Fibroblast of skin of right biceps (primary cell): ENCODE measurements at regions not wholly inside any gene's neighbourhood (a gene's known extent, or its start where the extent isn't known, plus 50 kb on each side); places are given as distances from the start of the nearest gene placed in this dataset.
"Not testable (repeated sequence)": the region's sequence is repeated elsewhere in the genome, so short reads cannot be mapped to it uniquely, and the experiment has no call there.

Experiments
- DNase-seq: peaks from one replicate; pipeline ENCODE4 v3.0.0-alpha.2; 2013

DNA sequence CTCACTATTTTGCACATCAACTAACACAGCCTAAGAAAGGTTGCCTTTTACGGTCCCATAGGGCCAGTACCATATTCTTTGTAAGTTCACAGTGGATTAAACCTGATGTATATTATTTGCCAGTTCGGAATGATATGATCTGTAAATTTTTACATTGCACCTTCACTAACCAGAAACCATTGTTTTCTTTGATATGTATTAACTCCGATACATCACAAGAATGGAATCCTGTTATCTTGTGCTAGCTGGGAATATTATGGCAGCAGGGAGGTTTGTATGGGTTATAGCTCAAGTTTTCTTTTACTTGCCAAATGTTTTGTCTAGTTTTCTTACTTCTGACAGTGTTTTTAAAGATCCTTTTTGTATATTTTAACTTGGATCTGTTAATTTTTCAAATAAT lies 51.4 kb upstream of the S1PR1 start:
- DNase-seq, result peak; percentile 30

DNA sequence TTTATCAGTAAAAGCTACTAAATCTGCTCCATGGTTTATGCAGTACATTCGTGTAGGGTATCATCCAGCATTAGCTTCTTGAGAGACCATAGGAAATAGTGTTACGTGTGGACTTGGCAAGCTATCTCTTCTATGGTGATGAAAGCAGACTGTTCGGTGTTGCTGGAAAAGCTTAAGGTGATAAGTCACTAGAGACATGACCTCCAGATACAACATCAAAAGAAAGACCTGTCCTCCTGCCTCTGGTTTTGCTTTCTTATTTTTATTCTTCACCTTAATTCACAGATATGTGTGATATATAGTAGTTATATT lies 53.5 kb upstream of the S1PR1 start:
- peak; percentile 34 for DNase-seq

DNA sequence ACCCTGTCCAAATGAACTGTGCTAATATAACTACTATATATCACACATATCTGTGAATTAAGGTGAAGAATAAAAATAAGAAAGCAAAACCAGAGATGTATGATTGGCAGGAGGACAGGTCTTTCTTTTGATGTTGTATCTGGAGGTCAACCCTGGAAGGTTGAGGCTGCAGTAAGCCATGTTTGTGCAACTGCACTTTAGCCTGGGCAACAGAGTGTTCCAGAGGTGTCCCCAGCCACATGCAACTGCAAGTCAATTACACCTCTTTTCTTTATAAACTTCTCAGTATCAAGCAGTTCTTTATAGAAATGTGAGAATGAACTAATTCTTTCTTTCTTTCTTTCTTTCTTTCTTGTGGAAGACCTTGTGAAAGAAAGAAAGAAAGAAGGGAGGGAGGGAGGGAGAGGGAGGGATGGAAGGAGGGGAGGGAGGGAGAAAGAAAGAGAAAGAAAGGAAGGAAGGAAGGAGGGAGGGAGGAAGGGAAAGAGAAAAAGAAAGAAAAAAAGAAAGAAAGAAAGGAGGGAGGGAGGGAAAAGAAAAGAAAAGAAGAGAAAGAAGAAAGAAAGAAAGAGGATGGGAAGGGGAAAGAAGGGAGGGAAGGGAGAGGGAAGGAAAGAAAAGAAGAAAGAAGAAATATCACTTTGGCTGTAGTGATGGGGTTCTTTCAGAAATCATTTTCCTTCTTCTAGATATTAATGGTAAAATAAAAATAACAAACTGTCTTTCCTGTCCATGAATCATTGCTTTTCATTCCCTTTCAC lies 54.0 kb upstream of the S1PR1 start:
- DNase-seq, result no peak

DNA sequence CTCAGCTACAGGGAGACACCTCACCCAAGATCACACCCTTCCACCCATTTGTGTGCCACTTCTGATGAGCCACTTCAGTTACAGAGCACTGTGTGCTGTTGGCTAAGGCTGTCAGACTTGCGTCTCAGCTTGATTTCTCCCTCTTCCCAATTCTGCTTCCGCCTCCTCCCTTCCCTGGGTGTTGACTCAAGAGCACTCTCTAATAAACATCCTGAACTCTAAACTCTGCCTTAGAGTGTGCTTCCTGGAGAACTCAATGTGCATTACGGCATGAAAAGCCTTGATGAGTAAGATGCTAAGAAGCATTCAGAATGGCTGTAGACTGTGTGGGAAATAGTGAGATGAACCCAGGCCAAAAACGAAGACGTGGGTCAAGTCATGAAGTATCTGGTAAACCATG lies 54.9 kb upstream of the S1PR1 start:
- DNase-seq, result no peak

DNA sequence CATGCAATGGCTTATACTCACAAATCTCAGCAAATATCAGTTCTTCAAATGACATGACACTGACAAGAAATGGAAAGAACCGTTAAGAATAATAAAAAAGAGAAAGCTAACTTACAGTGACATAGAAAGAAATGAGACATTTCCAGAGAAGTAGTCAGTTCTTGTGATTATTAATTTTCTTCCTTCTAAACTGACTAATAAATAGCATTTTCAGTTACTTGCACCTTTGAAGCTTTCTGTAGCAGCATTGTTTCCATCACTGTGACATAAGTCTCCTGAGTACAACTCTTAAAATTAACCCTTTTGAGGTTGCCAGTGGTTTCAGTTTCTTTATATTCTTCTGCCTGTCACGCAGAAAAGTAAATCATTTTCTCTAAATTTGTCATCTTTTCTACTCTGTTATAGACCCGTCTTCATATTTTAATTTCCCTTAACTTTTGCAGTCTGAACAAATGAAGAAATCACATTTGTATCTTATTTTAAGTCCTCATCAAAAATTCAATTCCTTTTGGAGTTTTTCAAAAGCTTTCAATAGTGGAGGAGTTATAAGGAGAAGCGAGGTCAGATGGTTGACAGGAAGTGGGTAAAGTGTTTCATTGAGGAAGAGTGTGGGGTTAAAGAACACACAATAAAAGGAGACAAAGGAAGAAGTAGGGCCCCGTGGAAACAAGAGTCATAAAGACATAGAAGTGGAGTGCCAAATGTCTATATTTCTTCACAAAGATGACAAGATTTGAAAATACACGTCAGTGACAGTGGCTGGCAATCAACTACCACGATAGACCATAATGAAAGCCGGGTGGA lies 57.9 kb upstream of the S1PR1 start:
- DNase-seq, result no peak

DNA sequence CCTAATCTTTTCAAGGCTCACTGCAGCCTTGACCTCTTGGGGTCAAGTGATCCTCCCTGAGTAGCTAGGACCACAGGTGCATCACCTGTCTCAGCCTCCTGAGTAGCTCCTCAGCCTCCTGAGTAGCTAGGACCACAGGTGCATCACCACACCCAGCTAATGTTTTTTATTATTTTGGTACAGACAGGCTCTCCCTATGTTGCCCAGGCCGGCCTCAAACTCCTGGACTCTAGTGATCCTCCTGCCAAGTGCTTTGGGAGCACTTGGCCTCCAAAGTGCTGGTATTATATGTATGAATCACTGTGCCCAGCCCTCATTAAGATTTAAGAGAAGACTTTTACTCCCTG lies 58.5 kb upstream of the S1PR1 start:
- DNase-seq, result no peak

DNA sequence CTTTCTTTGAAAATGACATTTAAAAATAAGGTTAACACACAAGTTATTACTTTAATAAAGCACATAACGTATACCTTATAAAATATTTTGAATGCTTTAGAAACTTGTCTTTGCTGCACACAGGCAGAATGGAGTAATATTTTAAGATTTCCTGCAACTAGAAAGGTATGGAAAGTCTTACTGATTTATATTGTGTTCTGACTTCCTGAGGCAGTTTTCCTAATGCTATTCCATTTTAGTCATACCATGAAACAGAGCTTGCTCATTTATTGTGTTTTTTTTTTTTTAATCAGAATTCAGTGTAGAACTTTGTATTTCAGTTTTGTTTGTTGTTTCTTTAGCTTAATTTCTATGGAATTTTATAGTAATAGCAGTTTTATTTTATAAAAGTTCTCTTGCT lies 60.9 kb upstream of the S1PR1 start:
- DNase-seq, result peak; percentile 51

DNA sequence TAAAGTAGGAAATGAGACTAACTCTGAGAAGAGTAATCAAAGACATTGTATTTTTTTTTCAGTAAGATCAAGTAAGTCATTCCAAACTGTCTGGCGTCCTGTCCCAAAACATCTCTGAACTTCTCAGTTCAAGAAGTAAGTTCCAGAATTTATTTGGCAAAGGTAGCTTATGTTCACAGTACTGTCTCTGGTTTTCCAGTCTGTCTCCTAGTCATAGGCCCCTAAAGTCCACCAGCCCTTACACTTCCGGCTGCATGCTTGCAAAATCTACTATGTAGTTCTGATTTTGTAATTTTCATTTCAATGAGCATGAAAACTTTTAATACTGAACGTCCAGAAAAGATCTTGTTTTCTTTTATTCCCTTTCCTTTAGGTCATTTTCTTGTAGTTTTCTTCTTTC lies 61.4 kb upstream of the S1PR1 start:
- DNase-seq, result peak; percentile 31

DNA sequence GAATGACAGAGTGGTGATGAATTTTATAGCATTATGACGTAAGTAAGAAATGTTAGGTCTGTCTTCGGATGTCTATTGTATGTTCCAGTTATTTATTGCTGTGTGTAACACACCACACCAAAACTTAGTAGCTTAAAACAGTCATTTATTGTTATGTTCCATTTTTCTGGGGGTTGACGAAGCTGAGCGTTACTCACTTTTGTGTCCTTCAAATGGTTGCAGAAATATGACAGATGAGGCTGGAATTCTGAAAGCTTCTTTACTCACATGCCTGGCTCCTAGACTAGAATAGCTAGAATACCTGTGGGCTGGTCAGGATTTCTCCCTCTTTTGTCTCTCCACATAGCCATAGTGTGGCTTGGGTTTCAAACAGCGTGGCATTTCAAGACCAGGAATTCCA lies 62.1 kb upstream of the S1PR1 start:
- peak; percentile 98 for DNase-seq

DNA sequence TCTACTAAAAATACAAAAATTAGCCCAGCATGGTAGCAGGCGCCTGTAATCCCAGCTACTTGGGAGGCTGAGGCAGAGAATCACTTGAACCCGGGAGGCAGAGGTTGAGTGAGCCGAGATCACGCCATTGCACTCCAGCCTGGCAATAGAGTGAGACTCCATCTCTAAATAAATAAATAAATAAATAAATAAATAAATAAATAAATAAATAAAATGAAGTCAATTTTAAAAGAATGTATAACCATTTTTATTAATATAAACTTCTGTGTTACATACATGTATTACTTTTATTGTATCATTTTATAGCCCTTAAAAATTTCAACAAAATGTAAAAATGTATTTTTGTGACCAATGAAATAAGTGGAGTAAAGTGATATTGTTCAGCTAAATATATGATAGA lies 62.5 kb upstream of the S1PR1 start:
- DNase-seq, result not testable (repeated sequence)

DNA sequence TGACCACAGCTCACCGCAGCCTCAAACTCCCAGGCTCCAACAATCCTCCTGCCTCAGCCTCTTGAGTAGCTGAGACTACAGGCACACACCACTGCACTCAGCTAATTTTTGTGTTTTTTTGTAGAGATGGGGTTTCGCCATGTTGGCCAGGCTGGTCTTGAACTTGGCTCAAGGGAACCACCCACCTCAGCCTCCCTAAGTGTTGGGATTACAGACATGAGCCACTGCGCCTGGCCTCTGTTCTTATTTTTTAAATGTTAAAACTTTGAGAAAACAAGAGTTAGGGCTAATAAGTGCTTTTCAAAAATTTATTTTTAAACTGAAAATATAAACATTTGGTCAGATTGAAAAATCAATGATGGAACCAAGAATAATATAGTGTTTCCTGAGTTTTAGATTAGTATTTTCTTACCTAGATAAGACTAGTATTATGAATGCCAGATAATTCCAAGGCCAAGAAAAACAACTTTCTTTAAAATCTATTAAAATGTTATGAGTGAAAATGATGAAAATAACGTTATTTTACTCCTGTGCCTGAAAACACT lies 66.2 kb upstream of the S1PR1 start:
- DNase-seq, result no peak

DNA sequence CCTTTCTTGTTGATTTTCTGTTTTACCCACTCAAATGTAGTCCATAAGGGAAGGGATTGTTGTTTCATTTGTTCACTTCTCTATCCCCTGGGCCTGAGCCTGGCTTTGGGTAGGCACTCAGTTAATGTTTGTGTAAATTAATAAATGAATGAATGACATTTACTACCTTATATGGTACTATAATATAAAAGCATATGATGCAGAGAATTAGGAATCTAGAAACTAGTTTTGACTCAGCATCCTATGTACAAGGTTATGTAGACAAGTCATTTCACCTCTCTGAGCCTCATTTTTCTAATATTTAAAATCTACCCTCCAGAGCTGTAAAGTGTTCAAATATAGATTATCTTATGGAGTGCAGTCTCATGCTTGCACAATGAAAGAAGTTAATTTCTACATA lies 68.9 kb upstream of the S1PR1 start:
- peak; percentile 51 for DNase-seq

DNA sequence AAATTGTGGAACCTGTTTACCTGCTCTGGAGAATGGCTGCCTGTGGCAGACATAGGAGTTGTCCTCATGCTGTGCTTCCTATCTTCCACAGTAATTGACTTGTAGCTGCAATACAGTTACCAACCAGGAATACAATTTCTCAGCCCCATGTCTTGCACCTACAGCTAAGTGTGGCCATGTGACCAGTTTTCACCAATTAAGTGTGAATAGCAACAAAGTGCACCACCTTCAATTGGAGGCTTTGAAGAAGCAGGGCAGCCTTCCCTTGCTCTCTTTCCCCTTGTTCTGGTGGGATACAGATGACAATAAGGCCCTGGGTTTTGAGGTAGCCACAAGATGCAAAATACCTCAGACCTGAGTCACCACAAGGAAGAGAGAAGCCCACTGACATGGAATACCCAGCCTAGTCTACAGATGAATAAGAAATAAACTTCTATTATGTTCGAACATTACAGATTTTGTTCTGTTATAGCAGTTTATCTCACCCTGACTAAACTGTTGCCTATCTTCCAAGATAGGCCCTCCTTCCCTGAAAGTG lies 70.2 kb upstream of the S1PR1 start:
- DNase-seq, result peak; percentile 70

DNA sequence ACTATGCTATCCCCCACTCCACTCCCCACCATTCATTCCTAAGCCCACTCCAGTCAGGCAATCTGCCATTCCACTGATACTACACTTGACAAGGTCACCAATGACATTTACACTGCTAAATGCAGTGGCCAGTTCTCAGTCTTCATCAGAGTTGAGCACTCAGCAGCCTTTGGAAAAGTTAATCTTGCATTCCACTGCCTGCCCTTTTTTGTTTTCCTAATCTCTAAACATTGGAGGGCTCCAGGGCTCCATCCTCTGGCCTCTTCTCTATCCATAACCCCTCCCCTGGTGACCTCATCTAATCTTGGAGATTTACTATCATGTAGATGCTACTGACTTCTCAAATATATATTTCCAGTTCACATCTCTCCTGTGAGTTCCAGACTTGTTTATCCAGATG lies 70.9 kb upstream of the S1PR1 start:
- no peak for DNase-seq

DNA sequence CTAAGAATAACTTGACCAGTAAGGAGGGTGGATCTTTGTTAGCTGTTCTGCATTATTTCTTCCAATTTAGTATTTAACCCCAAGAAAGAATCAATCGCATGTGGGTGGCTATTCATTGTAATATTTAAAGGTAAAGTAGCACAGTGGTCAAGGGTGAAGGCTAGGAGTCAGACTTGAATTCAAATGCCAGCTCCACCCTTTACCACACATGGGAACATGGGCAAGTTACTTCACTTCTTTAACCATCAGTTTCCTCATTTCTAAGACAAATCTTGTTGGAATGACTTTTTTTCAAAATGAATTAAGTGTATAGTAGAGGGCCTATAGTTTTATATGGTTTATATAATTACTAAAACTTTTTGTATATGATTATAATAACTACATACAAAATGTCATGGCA lies 71.3 kb upstream of the S1PR1 start:
- no peak for DNase-seq

DNA sequence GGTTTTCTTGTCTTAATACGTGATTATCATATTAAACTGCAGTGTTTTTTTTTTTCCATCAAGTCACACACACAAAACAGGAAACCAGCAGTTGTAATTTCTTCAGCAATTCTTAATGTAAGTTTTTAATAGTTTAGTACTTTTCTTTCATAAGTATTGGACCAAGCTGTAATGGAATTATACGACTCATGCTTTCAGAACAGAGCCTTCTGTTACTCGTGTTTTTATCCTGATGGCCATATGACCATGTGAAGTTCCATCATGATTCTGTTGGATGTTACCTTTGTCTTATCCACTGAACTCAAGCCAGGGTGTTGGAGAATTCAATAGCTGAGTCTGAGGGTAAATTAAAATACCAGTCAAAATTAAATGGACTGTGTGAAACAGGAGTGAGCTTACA lies 72.0 kb upstream of the S1PR1 start:
- DNase-seq, result no peak

DNA sequence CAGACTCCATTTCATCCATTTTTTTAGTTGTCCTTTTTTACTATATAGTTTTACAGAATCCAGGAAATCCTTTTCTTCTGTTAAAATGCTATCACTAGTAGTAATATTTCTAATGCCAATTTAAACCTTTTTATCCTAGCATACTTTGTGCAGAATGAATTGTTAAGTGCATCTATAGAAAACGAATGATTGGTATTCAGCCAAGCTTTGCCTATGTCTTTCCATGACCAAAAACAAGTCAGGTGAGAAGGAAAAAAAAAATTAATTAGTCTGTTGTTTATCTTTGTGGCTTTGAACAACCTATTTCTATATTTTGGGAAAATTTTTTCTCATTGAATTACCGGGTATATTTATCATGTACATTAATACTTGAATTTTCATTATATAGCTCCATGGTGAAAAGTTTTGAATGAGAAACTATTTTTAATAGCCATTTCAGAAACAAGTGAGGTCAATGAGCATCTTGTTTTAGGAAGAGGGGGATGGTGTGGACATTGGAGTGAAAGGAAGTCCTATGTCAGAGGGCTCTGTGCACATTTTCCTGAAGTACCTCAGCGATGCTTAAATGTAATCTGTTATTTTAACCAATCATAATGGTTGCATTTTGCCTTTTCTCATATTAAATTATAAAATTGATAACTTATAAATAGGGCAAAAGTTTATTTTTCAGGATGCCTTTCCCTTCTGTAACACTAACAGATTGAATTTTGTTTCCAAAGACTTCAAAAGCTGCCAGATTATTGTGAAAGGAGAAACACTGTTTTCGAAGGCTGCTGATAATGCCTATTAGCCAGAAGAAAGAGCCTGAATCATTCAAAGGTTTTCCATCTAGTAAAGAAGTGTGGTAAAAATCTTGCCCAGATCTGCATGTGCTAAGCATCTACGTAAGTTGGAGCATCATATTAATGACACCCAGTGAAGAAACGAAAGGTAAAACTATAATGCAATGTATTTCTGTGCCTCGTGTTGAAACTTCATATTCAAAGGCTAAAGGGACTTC lies 73.8 kb upstream of the S1PR1 start:
- no peak for DNase-seq

DNA sequence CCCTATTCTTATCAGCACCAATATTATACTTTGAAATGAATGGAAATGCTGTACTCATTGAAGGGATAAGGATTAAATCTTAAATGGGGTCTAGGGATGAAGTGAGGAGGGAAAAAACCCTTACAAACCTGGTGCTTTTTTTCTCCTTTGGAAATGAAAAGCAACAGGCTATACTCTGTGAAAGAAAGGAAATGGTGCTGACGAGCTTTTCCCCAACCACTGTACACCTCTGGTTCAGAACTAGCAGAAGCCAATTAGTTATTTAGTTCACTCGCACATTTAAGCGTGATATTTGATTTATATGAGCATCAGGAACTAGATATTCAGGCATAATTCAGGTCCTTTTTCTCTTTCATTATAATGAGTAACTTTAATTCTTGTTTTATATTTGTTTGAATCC lies 74.5 kb upstream of the S1PR1 start:
- no peak for DNase-seq

DNA sequence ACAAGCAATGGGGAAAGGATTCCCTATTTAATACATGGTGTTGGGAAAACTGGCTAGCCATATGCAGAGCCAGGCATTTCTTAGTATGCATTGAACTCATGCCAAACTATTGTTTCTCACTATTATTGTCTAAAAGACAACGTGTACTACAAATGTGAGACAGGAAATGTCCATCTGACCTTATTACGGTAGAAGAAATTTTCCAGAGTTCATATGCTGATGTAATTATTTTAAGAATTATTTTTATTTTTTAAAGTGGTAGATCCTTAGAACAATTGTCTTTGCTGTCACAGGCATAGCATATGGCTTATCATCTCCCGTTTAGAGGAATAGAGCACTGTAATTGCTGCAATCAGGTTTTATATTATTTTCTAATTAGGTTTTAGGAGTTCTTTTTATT lies 75.2 kb upstream of the S1PR1 start:
- no peak for DNase-seq

DNA sequence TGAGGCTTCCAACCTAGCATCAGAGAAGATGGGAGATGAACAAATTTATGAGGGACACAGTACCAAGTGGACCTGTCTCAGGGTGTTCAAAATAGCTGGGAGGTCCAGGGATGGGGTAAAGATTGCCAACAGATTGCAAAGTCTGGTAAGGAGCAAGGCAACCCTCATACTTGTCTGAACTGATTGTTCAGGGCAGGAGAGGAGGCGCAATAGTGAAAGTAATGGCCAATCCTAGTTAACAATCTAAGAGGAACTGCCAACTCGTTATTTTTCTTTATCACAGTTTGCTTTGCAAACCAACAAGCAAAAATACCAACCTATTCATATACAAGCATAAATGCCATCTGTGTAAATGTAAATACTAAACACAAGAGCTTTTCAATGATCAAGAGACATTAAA lies 78.4 kb upstream of the S1PR1 start:
- no peak for DNase-seq

DNA sequence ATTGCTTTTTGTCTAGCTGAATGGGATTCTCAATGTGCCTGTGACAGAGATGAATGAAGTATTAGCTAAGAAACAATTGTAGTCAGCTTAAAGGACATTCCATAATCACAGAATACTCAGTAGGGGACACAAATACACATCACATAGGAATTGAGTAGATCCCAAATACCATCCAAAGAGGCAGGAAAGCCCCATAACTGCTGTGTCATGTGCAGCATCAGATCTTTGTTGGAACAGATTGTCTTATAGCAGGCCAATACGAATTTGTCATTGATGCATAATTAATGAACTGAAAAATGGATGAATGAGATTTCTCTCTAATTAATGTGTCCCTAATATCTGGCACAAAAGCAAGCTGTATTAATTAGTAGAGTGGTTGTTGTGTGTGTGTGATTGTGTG lies 82.3 kb upstream of the S1PR1 start:
- DNase-seq, result peak; percentile 62

DNA sequence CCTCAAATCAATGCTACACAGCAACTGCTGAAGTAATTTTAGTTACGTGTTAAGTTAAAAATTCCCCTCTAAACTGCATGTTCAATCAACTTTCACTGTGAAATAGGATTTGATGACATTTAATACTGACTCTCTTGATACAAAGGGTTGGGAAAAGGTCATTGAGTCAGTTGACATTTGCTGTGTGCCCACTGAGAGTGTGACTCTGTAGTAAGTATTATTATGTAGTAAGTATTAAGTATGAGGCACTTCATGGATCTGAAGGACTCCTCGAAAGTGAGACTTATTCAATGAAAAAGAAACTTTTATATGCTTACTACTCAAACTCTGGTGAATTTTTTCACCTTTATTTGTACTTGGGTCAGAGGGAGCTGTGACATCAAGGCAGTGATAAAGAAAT lies 83.1 kb upstream of the S1PR1 start:
- no peak for DNase-seq

DNA sequence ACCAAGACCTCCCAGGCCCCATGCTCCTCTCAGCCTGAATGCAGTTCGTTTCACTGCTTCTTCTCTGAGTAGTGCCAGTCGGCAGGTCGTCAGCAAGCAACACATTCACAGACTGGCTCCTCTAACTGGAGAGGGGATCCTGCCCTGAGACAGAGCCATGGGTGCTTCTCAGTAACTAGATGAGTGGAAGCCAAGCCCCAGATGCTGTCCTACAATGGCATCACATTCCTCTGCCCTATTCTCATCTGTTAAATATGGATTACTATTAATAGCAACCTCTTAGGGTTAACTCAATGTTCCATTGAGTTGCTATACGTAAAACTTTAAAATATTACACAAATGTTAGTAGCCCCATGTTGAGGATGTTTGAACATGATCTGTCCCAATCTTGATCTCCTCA lies 84.2 kb upstream of the S1PR1 start:
- DNase-seq, result no peak
